Smooth muscle cell (in vitro differentiated cells): ENCODE measurements at regions not wholly inside any gene's neighbourhood (a gene's known extent, or its start where the extent isn't known, plus 50 kb on each side); places are given as distances from the start of the nearest gene placed in this dataset.

Source experiments
- DNase-seq: peaks from one replicate; lab custom pipeline; 2025; ENCODE audit not compliant: unreplicated experiment; lab: John Stamatoyannopoulos, UW
- H2AFZ ChIP-seq: fragments of 200-600 bp; sonication (generic); 2 replicates; pipeline ENCODE4 v1.6.0; 2016; ENCODE audit warnings: antibody characterized with exemption, low read depth, mild to moderate bottlenecking
- H3F3A ChIP-seq: fragments of 200-600 bp; sonication (generic); 2 replicates; pipeline ENCODE4 v1.6.0; 2017; ENCODE audit warnings: antibody characterized with exemption, low read depth
- H3K27ac ChIP-seq: fragments of 200-600 bp; sonication (generic); 2 replicates; pipeline ENCODE4 v1.5.1; 2016; ENCODE audit warnings: low read depth, mild to moderate bottlenecking
- H3K27me3 ChIP-seq: fragments of 200-600 bp; sonication (generic); 2 replicates; pipeline ENCODE4 v1.6.1; 2016; ENCODE audit warnings: low read depth, mild to moderate bottlenecking
- H3K36me3 ChIP-seq: fragments of 200-600 bp; sonication (generic); 2 replicates; pipeline ENCODE4 v1.5.1; 2016; ENCODE audit warnings: low read depth
- H3K4me1 ChIP-seq: fragments of 200-600 bp; sonication (generic); 2 replicates; pipeline ENCODE4 v1.5.1; 2016; ENCODE audit warnings: low read depth
- H3K4me2 ChIP-seq: fragments of 200-600 bp; sonication (generic); 2 replicates; pipeline ENCODE4 v1.6.0; 2016; ENCODE audit warnings: mild to moderate bottlenecking
- H3K4me3 ChIP-seq: fragments of 200-600 bp; sonication (generic); 2 replicates; pipeline ENCODE4 v1.5.1; 2016; ENCODE audit warnings: mild to moderate bottlenecking
- H3K79me2 ChIP-seq: fragments of 200-600 bp; sonication (generic); 2 replicates; pipeline ENCODE4 v1.6.0; 2016; ENCODE audit warnings: low read depth, mild to moderate bottlenecking
- H3K9ac ChIP-seq: fragments of 200-600 bp; sonication (generic); 2 replicates; pipeline ENCODE4 v1.6.0; 2016; ENCODE audit warnings: low read depth
- H3K9me3 ChIP-seq: fragments of 200-600 bp; sonication (generic); replicated peaks from 2 replicates; pipeline ENCODE4 v1.5.1; 2016; ENCODE audit warnings: low read depth
- H4K20me1 ChIP-seq: fragments of 200-600 bp; sonication (generic); 2 replicates; pipeline ENCODE4 v1.6.0; 2016; ENCODE audit warnings: low read depth
- CTCF ChIP-seq: fragments of 200-600 bp; sonication (generic); IDR thresholded peaks from 2 replicates; pipeline ENCODE4 v1.5.1; 2017; ENCODE audit warnings: borderline replicate concordance, mild to moderate bottlenecking, antibody characterized with exemption; ENCODE audit not compliant: insufficient read depth, poor library complexity, severe bottlenecking
- WGBS: methylation state at CpG from one replicate; pipeline ENCODE4 v1.1.7; 2016; ENCODE audit warnings: low lambda C conversion rate; 5-methylcytosine and 5-hydroxymethylcytosine counted together

- H3K27me3 ChIP-seq: no peaks in the 10 kb centered on the region
- 90% methylated on average over 1 of the region's 1 CpG for whole genome bisulfite sequencing
Measured at GRCh38 chr4:62302710-62303109, 1102.6 kb downstream of the ADGRL3 start.

GRCh38 chr4:62301500-62301899 lies 1101.4 kb downstream of the ADGRL3 start:
- Histone ChIP-seq H3K79me2 (no peaks in the 10 kb centered on the region), H3K9ac (no peak overlapping the region), H3K4me3 (no peak overlapping the region), H2AFZ (no peak overlapping the region), H3K36me3 (no peaks in the 10 kb centered on the region), H3K27me3 (no peaks in the 10 kb centered on the region), H3K9me3 (no peaks in the 10 kb centered on the region), H3K4me2 (no peak overlapping the region), H4K20me1 (no peaks in the 10 kb centered on the region), H3K4me1 (no peaks in the 10 kb centered on the region), H3F3A (no peaks in the 10 kb centered on the region), H3K27ac (no peak overlapping the region)
- DNase-seq: no peak
- no peak for TF ChIP-seq CTCF
- 84% methylated on average over 3 of the region's 3 CpGs for WGBS

More at GRCh38 chr4:62302710-62303109, 1102.6 kb downstream of the ADGRL3 start:
- Histone ChIP-seq H3K9me3 (no peaks in the 10 kb centered on the region), H3K36me3 (no peaks in the 10 kb centered on the region), H3K27ac (no peak overlapping the region), H3K79me2 (no peaks in the 10 kb centered on the region), H3K4me2 (no peak overlapping the region), H3K4me1 (no peaks in the 10 kb centered on the region), H3K9ac (no peak overlapping the region), H4K20me1 (no peaks in the 10 kb centered on the region), H3K4me3 (no peak overlapping the region), H3F3A (no peaks in the 10 kb centered on the region), H2AFZ (no peak overlapping the region)
- no peak for DNase-seq
- TF ChIP-seq CTCF: no peak

- WGBS: 99% methylated on average over 2 of the region's 2 CpGs
- no peaks in the 10 kb centered on the region for H3K9me3 ChIP-seq
- no peaks in the 10 kb centered on the region for H3K4me1 ChIP-seq
- no peaks in the 10 kb centered on the region for H3K36me3 ChIP-seq
- DNase-seq: no peak
- H2AFZ ChIP-seq: no peak overlapping the region
- H3K27me3 ChIP-seq: no peaks in the 10 kb centered on the region
- H3K27ac ChIP-seq: no peak overlapping the region
- TF ChIP-seq CTCF: no peak
- H3K4me2 ChIP-seq: no peak overlapping the region
- H3F3A ChIP-seq: no peaks in the 10 kb centered on the region
- no peak overlapping the region for H3K4me3 ChIP-seq
- no peaks in the 10 kb centered on the region for H3K79me2 ChIP-seq
- H3K9ac ChIP-seq: no peak overlapping the region
- H4K20me1 ChIP-seq: no peaks in the 10 kb centered on the region
Measured at GRCh38 chr4:62293551-62293950, 1093.4 kb downstream of the ADGRL3 start.

- no peak for DNase-seq
- TF ChIP-seq CTCF: no peak
- H4K20me1 ChIP-seq: no peaks in the 10 kb centered on the region
Measured at GRCh38 chr4:62292911-62293310, 1092.8 kb downstream of the ADGRL3 start.

More at GRCh38 chr4:62292911-62293310, 1092.8 kb downstream of the ADGRL3 start:
- Histone ChIP-seq H3K4me1 (no peaks in the 10 kb centered on the region), H3K27ac (no peak overlapping the region), H3K79me2 (no peaks in the 10 kb centered on the region), H3K36me3 (no peaks in the 10 kb centered on the region), H3K9me3 (no peaks in the 10 kb centered on the region), H2AFZ (no peak overlapping the region), H3K4me2 (no peak overlapping the region), H3K9ac (no peak overlapping the region), H3F3A (no peaks in the 10 kb centered on the region), H3K4me3 (no peak overlapping the region), H3K27me3 (no peaks in the 10 kb centered on the region)
- WGBS: 97% methylated on average over 14 of the region's 14 CpGs
